ENCODE measurements at regions not wholly inside any gene's neighbourhood (a gene's known extent, or its start where the extent isn't known, plus 50 kb on each side); places are given as distances from the start of the nearest gene placed in this dataset.

DNA sequence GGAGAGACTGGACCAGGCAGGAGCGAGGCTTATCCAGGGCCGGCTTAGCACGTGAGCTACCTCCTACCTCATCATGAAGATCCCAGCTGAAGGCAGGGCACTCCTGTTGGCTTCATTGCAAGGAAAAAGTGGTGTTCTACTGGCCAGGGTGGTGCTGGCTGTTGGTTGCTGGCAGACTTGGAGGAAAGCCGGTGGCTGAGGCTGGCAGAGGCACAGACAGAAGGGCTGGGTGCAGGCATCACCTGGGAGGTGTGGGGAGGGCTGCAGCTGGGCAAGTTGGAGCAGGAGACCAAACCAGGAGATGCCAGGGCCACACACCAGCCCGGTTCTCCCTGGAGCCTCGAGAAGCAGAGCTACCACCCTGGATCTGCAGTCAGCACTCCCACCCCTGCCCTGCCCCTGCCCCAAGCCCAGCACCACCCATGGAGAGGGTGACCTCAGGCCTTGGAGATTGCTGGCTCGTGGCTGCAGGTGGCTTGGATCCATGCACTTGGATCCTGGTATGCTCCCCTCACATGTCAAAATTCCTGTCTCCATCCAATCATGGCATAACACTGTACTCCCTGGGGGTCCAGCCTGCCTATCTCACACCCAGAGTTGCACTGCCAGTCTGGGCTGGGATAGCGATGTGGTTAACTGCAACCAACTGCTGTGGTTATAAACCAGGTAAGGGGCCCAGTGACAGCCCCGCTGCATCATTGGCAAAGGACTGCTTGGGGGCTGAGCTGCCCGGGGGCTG, 49.7 kb downstream of the GLI2 start:
- H3K4me3 Mint-ChIP-seq, result no peak overlapping the region
- H3K4me1 Mint-ChIP-seq, result peaks cover 6% of the 10 kb centered on the region
- H3K27me3 Mint-ChIP-seq, result peaks cover 2% of the 10 kb centered on the region
- no peaks in the 10 kb centered on the region for H3K9me3 Mint-ChIP-seq
- DNase-seq, result no peak
- no peak overlapping the region for H3K27ac Mint-ChIP-seq
- no peaks in the 10 kb centered on the region for H3K36me3 Mint-ChIP-seq (ENCODE audit: low read depth)
- intact Hi-C loops (cut with micrococcal nuclease), result no loop called here

- no peaks in the 10 kb centered on the region for H3K36me3 Mint-ChIP-seq (ENCODE audit: low read depth)
- no peak overlapping the region for H3K27ac Mint-ChIP-seq
- peaks cover 6% of the 10 kb centered on the region for H3K4me1 Mint-ChIP-seq
- intact Hi-C loops (cut with micrococcal nuclease), result no loop called here
- DNase-seq, result no peak
- no peaks in the 10 kb centered on the region for H3K9me3 Mint-ChIP-seq
- H3K4me3 Mint-ChIP-seq, result no peak overlapping the region
- H3K27me3 Mint-ChIP-seq, result peaks cover 2% of the 10 kb centered on the region
Observed at GRCh38 chr2:120786038-120786960, 50.6 kb downstream of the GLI2 start.

DNA sequence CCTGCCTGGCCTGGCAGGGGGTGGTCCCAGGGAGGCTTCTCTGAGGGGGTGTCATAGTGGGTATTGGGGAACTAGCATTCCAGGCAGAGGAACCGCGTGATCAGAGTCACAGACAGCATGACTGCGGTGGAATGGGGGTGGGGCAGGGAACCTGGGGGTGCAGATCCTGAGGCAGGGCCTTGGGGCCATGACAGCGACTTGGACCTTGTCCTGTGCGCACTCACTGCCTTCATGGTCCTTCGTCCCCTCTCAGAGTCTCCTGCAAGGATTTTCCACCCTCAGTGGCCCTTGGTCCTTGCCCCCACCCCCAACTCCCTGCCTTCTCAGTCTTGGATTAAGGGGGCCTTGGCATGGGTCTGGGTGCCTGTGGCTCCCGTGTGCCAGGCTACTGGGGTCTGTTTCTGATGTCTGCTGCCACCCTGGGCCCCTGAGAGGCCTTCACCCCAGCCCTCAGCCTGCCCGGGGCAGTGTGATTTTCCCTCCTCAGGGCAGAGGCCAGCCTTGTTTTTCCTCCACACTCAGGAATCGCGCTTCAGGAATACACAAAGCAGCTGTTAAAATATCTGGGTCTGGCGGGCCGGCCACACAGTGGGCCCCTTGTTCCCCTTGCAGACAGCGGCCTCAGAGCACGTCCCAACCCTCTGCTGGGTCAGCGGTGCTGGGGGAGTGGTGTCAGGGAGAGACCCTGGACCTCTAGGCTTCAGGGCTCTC, 51.6 kb downstream of the GLI2 start:
- no peak for DNase-seq
- peaks cover 6% of the 10 kb centered on the region for H3K4me1 Mint-ChIP-seq
- intact Hi-C loops (cut with micrococcal nuclease), result no loop called here
- H3K27me3 Mint-ChIP-seq, result peaks cover 2% of the 10 kb centered on the region
- no peaks in the 10 kb centered on the region for H3K9me3 Mint-ChIP-seq
- no peaks in the 10 kb centered on the region for H3K36me3 Mint-ChIP-seq (ENCODE audit: low read depth)
- H3K4me3 Mint-ChIP-seq, result no peak overlapping the region
- no peak overlapping the region for H3K27ac Mint-ChIP-seq

- H3K4me3 Mint-ChIP-seq, result no peak overlapping the region
- intact Hi-C loops (cut with micrococcal nuclease), result no loop called here
- H3K27ac Mint-ChIP-seq, result no peak overlapping the region
- H3K4me1 Mint-ChIP-seq, result peaks cover 4% of the 10 kb centered on the region
- peaks cover 2% of the 10 kb centered on the region for H3K27me3 Mint-ChIP-seq
- H3K9me3 Mint-ChIP-seq, result no peaks in the 10 kb centered on the region
- H3K36me3 Mint-ChIP-seq (ENCODE audit: low read depth), result no peaks in the 10 kb centered on the region
- no peak for DNase-seq
Observed at GRCh38 chr2:120787822-120788700, 52.4 kb downstream of the GLI2 start.

GRCh38 chr2:120791243-120791961, 55.7 kb downstream of the GLI2 start:
- DNase-seq, result no peak
- Mint-ChIP-seq H3K27ac (no peak overlapping the region), H3K9me3 (no peaks in the 10 kb centered on the region), H3K4me1 (no peaks in the 10 kb centered on the region), H3K27me3 (no peaks in the 10 kb centered on the region), H3K36me3 (ENCODE audit: low read depth) (no peaks in the 10 kb centered on the region), H3K4me3 (no peak overlapping the region)
- intact Hi-C loops (cut with micrococcal nuclease), result no loop called here

DNA sequence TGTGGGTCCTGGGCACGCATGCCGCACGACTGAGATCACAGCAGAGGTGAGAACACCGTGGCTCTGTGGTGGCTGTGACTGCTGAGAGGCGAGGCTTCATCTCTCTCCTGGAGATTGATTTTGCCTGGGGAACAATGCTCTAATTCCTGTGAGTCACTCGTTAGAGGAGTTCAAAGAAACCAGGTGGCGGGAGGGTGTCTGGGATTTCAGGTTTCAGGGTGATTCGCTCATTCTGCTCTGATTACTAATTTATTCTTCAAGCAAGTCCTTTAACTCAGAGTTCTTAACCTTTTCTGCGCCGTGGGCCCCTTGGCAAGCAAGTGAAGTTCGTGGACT, 56.3 kb downstream of the GLI2 start:
- Mint-ChIP-seq H3K36me3 (ENCODE audit: low read depth) (no peaks in the 10 kb centered on the region), H3K27ac (no peak overlapping the region), H3K27me3 (no peaks in the 10 kb centered on the region), H3K9me3 (no peaks in the 10 kb centered on the region), H3K4me3 (no peak overlapping the region), H3K4me1 (no peaks in the 10 kb centered on the region)
- intact Hi-C loops (cut with micrococcal nuclease), result no loop called here
- DNase-seq, result no peak

DNA sequence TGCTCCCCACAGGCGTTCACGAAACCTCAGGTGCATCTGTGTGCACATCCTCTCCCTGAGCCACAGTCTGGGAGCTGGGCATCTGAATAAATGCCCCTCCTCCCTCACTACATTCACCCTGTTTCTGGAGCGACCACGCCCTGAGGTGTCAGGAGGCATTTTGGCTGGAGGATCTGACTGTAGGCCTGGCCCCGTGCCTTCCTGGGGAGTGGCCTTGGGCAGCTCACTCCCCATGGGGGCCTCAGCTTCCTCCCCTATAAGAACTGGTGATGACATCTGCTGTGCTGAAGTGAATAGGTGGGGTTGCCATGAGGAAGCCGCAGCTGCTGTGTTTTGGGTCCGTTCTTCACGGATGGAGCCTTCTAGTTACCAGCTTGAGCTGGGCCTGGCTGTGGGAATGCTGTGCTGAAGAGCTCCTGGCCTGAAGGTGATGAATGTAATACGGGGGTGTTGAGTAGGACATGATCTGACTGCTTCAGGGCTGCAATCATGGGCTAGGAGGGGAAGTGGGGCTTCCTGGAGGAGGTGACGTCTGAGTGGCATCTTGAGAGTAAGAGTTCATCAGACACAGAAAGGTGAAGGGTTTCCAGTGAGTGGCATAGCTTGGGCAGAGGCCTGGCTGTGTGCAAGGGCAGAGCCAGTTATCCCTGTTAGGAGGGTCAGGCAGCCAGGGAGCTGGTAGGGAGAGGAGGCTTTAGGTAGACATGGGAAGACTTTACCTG, 58.2 kb downstream of the GLI2 start:
- H3K4me1 Mint-ChIP-seq, result no peaks in the 10 kb centered on the region
- no peaks in the 10 kb centered on the region for H3K27me3 Mint-ChIP-seq
- no peak overlapping the region for H3K27ac Mint-ChIP-seq
- intact Hi-C loops (cut with micrococcal nuclease), result no loop called here
- H3K36me3 Mint-ChIP-seq (ENCODE audit: low read depth), result no peaks in the 10 kb centered on the region
- H3K9me3 Mint-ChIP-seq, result no peaks in the 10 kb centered on the region
- no peak for DNase-seq
- H3K4me3 Mint-ChIP-seq, result no peak overlapping the region

- Mint-ChIP-seq H3K4me1 (no peaks in the 10 kb centered on the region), H3K27me3 (no peaks in the 10 kb centered on the region), H3K9me3 (no peaks in the 10 kb centered on the region), H3K36me3 (ENCODE audit: low read depth) (no peaks in the 10 kb centered on the region), H3K27ac (no peak overlapping the region), H3K4me3 (no peak overlapping the region)
- DNase-seq, result no peak
- intact Hi-C loops (cut with micrococcal nuclease), result no loop called here
Observed at GRCh38 chr2:120794716-120795115, 59.0 kb downstream of the GLI2 start.

GRCh38 chr2:120796094-120796493, 60.4 kb downstream of the GLI2 start:
- H3K27me3 Mint-ChIP-seq, result no peaks in the 10 kb centered on the region
- intact Hi-C loops (cut with micrococcal nuclease), result no loop called here
- H3K27ac Mint-ChIP-seq, result no peak overlapping the region
- no peaks in the 10 kb centered on the region for H3K4me1 Mint-ChIP-seq
- no peaks in the 10 kb centered on the region for H3K36me3 Mint-ChIP-seq (ENCODE audit: low read depth)
- H3K9me3 Mint-ChIP-seq, result no peaks in the 10 kb centered on the region
- no peak overlapping the region for H3K4me3 Mint-ChIP-seq
- no peak for DNase-seq

DNA sequence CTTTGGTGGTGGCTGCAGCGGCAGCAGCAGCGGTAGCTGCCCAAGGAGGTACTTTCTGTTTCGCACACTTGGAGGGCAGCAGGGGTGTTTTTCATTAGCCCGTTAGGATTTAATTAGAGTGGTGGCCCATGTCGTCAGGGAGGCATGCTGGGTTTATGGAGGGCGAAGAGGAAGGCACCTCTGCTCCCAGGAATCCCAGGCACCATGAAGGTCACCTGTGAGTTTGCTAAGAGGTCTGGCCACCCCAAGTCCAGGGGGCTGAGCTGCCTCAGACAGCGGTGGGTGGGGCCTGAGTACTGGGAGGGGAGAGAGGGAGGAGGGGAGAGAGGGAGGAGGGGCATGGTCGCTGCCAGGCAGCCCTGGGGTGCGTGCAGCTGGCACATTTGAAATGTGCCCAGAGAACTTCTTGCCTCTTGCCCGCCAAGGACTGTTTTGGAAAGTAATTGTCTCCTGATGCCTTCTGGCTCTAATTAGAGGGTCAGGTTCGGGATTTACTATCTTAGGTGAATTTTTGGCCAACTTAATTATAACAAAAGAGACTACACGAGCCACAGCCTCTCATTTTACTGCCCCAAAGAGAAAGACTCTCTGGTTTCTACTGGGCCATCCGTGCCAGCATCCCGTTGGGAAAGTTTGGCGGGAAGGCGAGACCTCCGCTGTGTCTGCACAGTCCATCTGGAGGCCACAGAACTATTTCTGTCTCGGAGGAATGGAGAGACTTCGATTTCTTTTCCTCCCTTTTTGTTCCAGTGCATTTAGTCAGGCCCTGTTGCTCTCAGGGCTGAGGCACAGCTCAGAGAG, 62.0 kb downstream of the GLI2 start:
- H3K4me1 Mint-ChIP-seq, result no peaks in the 10 kb centered on the region
- no peaks in the 10 kb centered on the region for H3K27me3 Mint-ChIP-seq
- H3K4me3 Mint-ChIP-seq, result no peak overlapping the region
- H3K27ac Mint-ChIP-seq, result no peak overlapping the region
- no peaks in the 10 kb centered on the region for H3K9me3 Mint-ChIP-seq
- DNase-seq, result no peak
- no peaks in the 10 kb centered on the region for H3K36me3 Mint-ChIP-seq (ENCODE audit: low read depth)
- intact Hi-C loops (cut with micrococcal nuclease), result no loop called here

GRCh38 chr2:120798567-120799247, 63.0 kb downstream of the GLI2 start:
- no peak overlapping the region for H3K27ac Mint-ChIP-seq
- no peaks in the 10 kb centered on the region for H3K4me1 Mint-ChIP-seq
- no peak overlapping the region for H3K4me3 Mint-ChIP-seq
- DNase-seq, result no peak
- intact Hi-C loops (cut with micrococcal nuclease), result no loop called here
- H3K9me3 Mint-ChIP-seq, result no peaks in the 10 kb centered on the region
- no peaks in the 10 kb centered on the region for H3K36me3 Mint-ChIP-seq (ENCODE audit: low read depth)
- no peaks in the 10 kb centered on the region for H3K27me3 Mint-ChIP-seq

Data from activated CD4-positive, alpha-beta T cell treated with anti-CD3 and anti-CD28 coated beads, Interleukin-2, amount 10 ng/mL, durations not matched to agents 24 days and 14 days (primary cell).